Right cardiac atrium (tissue), 5 donors: ENCODE measurements at regions not wholly inside any gene's neighbourhood (a gene's known extent, or its start where the extent isn't known, plus 50 kb on each side); places are given as distances from the start of the nearest gene placed in this dataset.

Source experiments
- ATAC-seq, 2 donors: fragments of 200-7000 bp; cut with Tn5 transposase; one replicate each; pipeline versions ENCODE4 v1.8.0 to v1.9.1; 2020; ENCODE audit warnings: moderate library complexity in 2 of 2, mild to moderate bottlenecking in 1 of 2
- DNase-seq, 3 donors: peaks; one replicate each; pipeline ENCODE4 v3.0.0-alpha.2; 2020
- H3K27ac ChIP-seq: one replicate; pipeline ENCODE4 v1.5.1; 2013; ENCODE audit warnings: mild to moderate bottlenecking, low read length, control low read depth, moderate library complexity
- H3K27me3 ChIP-seq: one replicate; pipeline ENCODE4 v1.6.1; 2013; ENCODE audit not compliant: control insufficient read depth, insufficient read depth
- H3K4me1 ChIP-seq: one replicate; pipeline ENCODE4 v1.6.1; 2013; ENCODE audit warnings: low read length; ENCODE audit not compliant: control insufficient read depth, insufficient read depth
- H3K4me3 ChIP-seq: one replicate; pipeline ENCODE4 v1.5.1; 2013; ENCODE audit warnings: low read length, control low read depth
- H3K9me3 ChIP-seq: one replicate; pipeline ENCODE4 v1.6.1; 2013; ENCODE audit warnings: low read length; ENCODE audit not compliant: control insufficient read depth
- WGBS: extraction: QIAGEN DNeasy Blood & Tissue Kit; methylation state at CpG from one replicate; pipeline ENCODE4 v1.1.7; 2013; 5-methylcytosine and 5-hydroxymethylcytosine counted together
- intact Hi-C, 4 donors: fragments of 100-400 bp; cut with DNase I; formaldehyde crosslinking; loops; one replicate each; pipeline versions ENCODE4 v1.11.0 to v1.14.0; 2022 to 2023
- donor health status: healthy with polysubstance abuse.
- donor health status: DM: no; HTN: yes; CAD: no.
- donor health status: DM: no; HTN: no; CAD: no.
- donor health status: DM: no; HTN: yes; CAD: no; lungs with severe emphysema.
- donor health status: DM: yes; HTN: yes; CAD: no.

DNA sequence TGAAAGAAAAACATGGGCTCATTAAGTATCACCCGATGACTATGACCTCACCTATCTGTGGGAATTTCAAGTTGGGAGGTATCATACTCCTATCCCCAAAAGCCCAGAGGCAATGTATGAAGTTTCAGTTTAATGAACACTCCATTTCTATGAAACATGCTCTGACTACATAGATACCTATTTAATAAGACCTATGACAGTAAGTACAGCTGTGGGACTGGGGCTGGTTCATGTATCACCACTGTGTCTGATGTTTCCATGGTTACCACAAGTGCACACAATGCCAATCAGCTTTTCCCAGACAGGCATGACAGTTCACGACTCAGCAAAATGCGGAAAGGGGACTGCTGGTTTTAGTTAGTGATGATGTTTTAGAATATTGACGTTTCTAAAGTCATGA lies 167.7 kb downstream of the SIPA1L2 start:
- 65% methylated on average over 4 of the region's 4 CpGs for WGBS
- ATAC-seq (peak in 1 of 2 donors; percentile 42), DNase-seq (no peak)
- Histone ChIP-seq H3K9me3 (no peaks in the 10 kb centered on the region), H3K27me3 (no peaks in the 10 kb centered on the region), H3K4me1 (peaks cover 4% of the 10 kb centered on the region), H3K4me3 (no peak overlapping the region), H3K27ac (no peak overlapping the region)
- intact Hi-C loops, result loop anchor here in 1 of 4 donors (10.0 kb wide), 1 partner anchor 163 kb away; no protein-coding TSS in a partner anchor

DNA sequence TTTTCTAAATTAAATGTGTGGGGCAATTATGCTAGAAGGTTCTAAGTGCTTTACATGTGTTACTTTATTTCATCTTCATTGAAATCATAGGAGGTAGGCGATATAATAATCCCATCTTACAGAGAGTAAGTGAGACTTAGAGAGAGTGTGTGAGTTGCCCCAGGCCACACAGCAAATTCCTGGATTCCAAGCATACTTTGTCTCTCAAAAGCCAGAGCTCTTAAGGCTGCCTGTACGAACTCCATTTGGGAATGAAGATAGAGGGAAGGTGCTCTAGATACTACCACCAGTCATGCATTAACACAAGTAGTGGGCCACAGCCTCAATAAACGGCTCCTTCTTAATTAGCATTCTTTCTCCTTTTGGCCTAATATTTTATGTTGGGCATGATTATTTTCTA lies 170.1 kb downstream of the SIPA1L2 start:
- no peaks in the 10 kb centered on the region for H3K9me3 ChIP-seq
- H3K4me3 ChIP-seq, result no peak overlapping the region
- H3K27me3 ChIP-seq, result no peaks in the 10 kb centered on the region
- H3K27ac ChIP-seq, result no peak overlapping the region
- intact Hi-C loops, result loop anchor here in 1 of 4 donors (10.0 kb wide), 1 partner anchor 165 kb away; no protein-coding TSS in a partner anchor
- whole genome bisulfite sequencing, result 79% methylated on average over 3 of the region's 3 CpGs
- ATAC-seq (no peak), DNase-seq (no peak)
- H3K4me1 ChIP-seq, result peaks cover 8% of the 10 kb centered on the region

GRCh38 chr1:232459087-232459486 lies 170.8 kb downstream of the SIPA1L2 start:
- Histone ChIP-seq H3K27ac (no peak overlapping the region), H3K4me3 (no peak overlapping the region), H3K4me1 (peaks cover 8% of the 10 kb centered on the region), H3K27me3 (no peaks in the 10 kb centered on the region), H3K9me3 (no peaks in the 10 kb centered on the region)
- no peak for ATAC-seq
- intact Hi-C loops, result no loop called here
- no peak for DNase-seq
- WGBS, result 76% methylated on average over 4 of the region's 4 CpGs

DNA sequence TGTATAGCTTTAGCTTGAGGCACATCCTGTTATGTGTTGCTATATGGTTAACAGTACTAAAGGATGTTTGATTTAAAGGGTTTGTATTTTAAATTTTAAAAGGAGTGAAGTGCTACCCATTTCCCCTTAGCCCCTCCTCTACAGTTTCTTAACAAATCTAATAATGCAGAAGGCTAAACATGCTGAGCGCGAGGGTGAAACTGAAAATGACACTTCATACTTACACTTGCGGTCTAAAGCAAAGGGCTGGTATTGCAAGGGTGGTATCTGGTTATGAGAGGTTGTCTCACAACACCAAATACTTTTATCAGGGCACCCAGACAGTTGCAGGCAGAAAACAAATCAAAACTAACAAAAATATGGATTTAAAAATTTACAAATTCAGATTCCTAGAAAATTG lies 172.3 kb downstream of the SIPA1L2 start:
- WGBS, result 67% methylated on average over 3 of the region's 3 CpGs
- intact Hi-C loops, result no loop called here
- peaks cover 8% of the 10 kb centered on the region for H3K4me1 ChIP-seq

GRCh38 chr1:232456714-232457113 lies 173.2 kb downstream of the SIPA1L2 start:
- ATAC-seq (no peak), DNase-seq (no peak)
- peaks cover 5% of the 10 kb centered on the region for H3K4me1 ChIP-seq
- intact Hi-C loops, result no loop called here
- H3K27ac ChIP-seq, result no peak overlapping the region
- H3K9me3 ChIP-seq, result no peaks in the 10 kb centered on the region
- no peaks in the 10 kb centered on the region for H3K27me3 ChIP-seq
- no peak overlapping the region for H3K4me3 ChIP-seq
- 51% methylated on average over 2 of the region's 2 CpGs for WGBS

More for the DNA sequence above, 172.3 kb downstream of the SIPA1L2 start:
- Histone ChIP-seq H3K4me3 (no peak overlapping the region), H3K27me3 (no peaks in the 10 kb centered on the region), H3K9me3 (no peaks in the 10 kb centered on the region), H3K27ac (no peak overlapping the region)
- no peak for ATAC-seq
- DNase-seq, result no peak

- WGBS, result 74% methylated on average over 7 of the region's 7 CpGs
- Histone ChIP-seq H3K4me3 (no peak overlapping the region), H3K9me3 (no peaks in the 10 kb centered on the region), H3K4me1 (peaks cover 4% of the 10 kb centered on the region), H3K27me3 (no peaks in the 10 kb centered on the region), H3K27ac (no peak overlapping the region)
- ATAC-seq (no peak), DNase-seq (no peak)
- intact Hi-C loops, result no loop called here
These were observed 175.6 kb downstream of the SIPA1L2 start for GRCh38 chr1:232454227-232454886.

GRCh38 chr1:232452736-232453440 lies 177.0 kb downstream of the SIPA1L2 start:
- no peak overlapping the region for H3K27ac ChIP-seq

DNA sequence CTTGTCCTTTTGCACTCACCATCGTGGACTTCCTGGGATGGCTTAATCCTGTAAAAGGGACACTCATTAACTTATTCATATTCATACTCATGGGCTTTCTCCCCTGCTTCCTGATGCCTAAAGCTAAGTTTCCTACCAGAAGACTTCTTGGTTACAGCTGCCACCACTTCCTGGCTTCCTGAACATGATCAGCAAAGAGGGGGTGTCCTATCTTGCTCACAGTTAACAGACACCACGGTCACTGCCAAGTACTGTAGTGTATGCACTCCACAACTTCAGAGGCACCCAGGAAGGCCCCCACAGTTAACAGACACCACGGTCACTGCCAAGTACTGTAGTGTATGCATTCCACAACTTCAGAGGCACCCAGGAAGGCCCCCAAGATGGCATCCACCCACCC lies 177.8 kb downstream of the SIPA1L2 start:
- Histone ChIP-seq H3K27me3 (no peaks in the 10 kb centered on the region), H3K4me3 (no peak overlapping the region), H3K9me3 (no peaks in the 10 kb centered on the region), H3K27ac (no peak overlapping the region), H3K4me1 (peaks cover 10% of the 10 kb centered on the region)
- WGBS, result 41% methylated on average over 3 of the region's 3 CpGs
- ATAC-seq, result peak; percentile 47 to 50
- no peak for DNase-seq
- intact Hi-C loops, result no loop called here

More at GRCh38 chr1:232452736-232453440, 177.0 kb downstream of the SIPA1L2 start:
- ATAC-seq (no peak), DNase-seq (no peak)
- 95% methylated on average over 1 of the region's 1 CpG for WGBS
- intact Hi-C loops, result no loop called here
- no peaks in the 10 kb centered on the region for H3K27me3 ChIP-seq
- no peaks in the 10 kb centered on the region for H3K9me3 ChIP-seq
- peaks cover 7% of the 10 kb centered on the region for H3K4me1 ChIP-seq
- H3K4me3 ChIP-seq, result no peak overlapping the region

GRCh38 chr1:232451506-232451905 lies 178.4 kb downstream of the SIPA1L2 start:
- DNase-seq, result no peak
- Histone ChIP-seq H3K4me1 (peaks cover 6% of the 10 kb centered on the region), H3K4me3 (no peak overlapping the region), H3K9me3 (no peaks in the 10 kb centered on the region), H3K27ac (no peak overlapping the region), H3K27me3 (no peaks in the 10 kb centered on the region)
- ATAC-seq, result no peak
- intact Hi-C loops, result no loop called here
- 68% methylated on average over 2 of the region's 2 CpGs for WGBS

DNA sequence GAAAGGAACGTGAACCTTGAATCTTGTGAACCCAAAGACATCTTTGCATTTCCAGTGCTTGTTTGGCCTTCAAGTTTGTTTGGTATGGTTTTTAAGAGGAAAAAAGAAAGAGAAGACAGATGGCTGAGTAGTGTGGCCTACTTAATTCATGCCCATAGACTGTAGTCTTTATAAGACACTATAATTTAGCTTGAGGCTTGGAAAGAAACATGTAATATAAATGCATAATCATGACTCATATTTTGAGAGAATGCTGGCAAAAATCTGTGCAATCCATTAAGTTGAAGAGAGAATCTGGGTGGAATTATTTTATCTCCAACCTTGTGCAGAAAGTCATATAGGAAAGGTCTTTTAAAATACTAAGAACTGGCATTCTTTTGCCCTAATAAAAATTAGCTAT lies 179.3 kb downstream of the SIPA1L2 start:
- Histone ChIP-seq H3K4me1 (peaks cover 6% of the 10 kb centered on the region), H3K4me3 (no peak overlapping the region), H3K27ac (no peak overlapping the region), H3K9me3 (no peaks in the 10 kb centered on the region), H3K27me3 (no peaks in the 10 kb centered on the region)
- ATAC-seq (no peak), DNase-seq (no peak)
- WGBS, result 90% methylated on average over 1 of the region's 1 CpG
- intact Hi-C loops, result no loop called here

DNA sequence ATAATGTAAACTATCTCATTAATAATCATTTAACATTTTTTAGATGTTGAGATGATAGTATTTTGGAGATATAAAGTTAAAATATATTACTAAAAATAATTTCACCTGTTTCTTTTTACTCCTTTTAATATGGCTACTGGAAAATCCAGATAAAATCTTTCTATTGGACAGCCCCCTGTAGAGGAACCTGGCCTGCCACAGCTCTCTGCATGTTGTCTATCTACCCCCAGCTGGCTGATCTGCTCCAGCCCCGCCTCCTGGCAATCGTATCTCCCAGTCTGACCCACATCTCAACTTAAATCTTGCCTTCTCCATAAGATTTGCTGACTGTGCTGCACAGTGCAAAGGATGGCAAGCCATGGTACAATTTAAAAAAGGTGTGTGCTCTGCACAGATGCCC lies 182.8 kb downstream of the SIPA1L2 start:
- Histone ChIP-seq H3K27me3 (no peaks in the 10 kb centered on the region), H3K4me1 (peaks cover 6% of the 10 kb centered on the region), H3K9me3 (no peaks in the 10 kb centered on the region), H3K27ac (no peak overlapping the region), H3K4me3 (no peak overlapping the region)
- intact Hi-C loops, result no loop called here
- no peak for DNase-seq
- no peak for ATAC-seq
- 74% methylated on average over 2 of the region's 2 CpGs for WGBS
